DND-41 (cell line): ENCODE measurements at regions not wholly inside any gene's neighbourhood (a gene's known extent, or its start where the extent isn't known, plus 50 kb on each side); places are given as distances from the start of the nearest gene placed in this dataset.

Experiments
- CTCF ChIP-seq: IDR thresholded peaks from 2 replicates; pipeline ENCODE4 v1.5.1; 2012; ENCODE audit warnings: borderline replicate concordance, low read length, moderate library complexity, mild to moderate bottlenecking; ENCODE audit not compliant: poor library complexity, severe bottlenecking; ENCODE audit errors: extremely low read depth
- EZH2 ChIP-seq: IDR thresholded peaks from 3 replicates; pipeline ENCODE4 v1.6.1; 2012; ENCODE audit warnings: borderline replicate concordance, low read depth, mild to moderate bottlenecking, moderate library complexity, low read length, inconsistent platforms; ENCODE audit not compliant: severe bottlenecking

DNA sequence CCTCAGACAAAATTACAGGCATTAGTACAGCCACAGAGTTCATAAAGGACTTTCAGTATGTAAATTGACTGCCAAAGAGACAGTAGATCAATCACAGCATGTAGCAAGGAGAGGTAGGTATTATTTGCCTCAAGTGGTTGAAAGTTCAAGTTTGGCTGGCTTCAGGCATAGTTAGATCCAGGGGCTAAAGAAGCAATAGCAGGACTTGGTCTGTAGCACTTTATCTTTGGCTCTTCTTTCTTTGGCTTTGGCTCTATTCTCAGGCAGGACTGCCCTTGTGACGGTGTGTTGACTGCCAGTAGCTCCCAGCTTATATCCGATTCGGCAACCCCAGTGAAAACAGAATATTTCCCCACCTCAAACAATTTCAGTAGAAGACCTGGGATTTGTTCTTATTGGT is 346.0 kb upstream of the TBX3 start:
- no peak for TF ChIP-seq CTCF
- no peak for TF ChIP-seq EZH2
